ENCODE measurements at regions not wholly inside any gene's neighbourhood (a gene's known extent, or its start where the extent isn't known, plus 50 kb on each side); places are given as distances from the start of the nearest gene placed in this dataset.
"Not testable (repeated sequence)": the region's sequence is repeated elsewhere in the genome, so short reads cannot be mapped to it uniquely, and the experiment has no call there.

GRCh38 chr3:135426508-135426907 lies 539.0 kb upstream of the PPP2R3A start:
- no peak for DNase-seq (ENCODE audit: low read depth)
- TF ChIP-seq CTCF (conservative IDR thresholded peaks at IDR 0.05; ENCODE audit: low read depth, low read length): no peak
- H3K4me3 ChIP-seq (ENCODE audit: low read depth, low read length): no peak overlapping the region

- no peak for DNase-seq (ENCODE audit: low read depth)
- TF ChIP-seq CTCF (conservative IDR thresholded peaks at IDR 0.05; ENCODE audit: low read depth, low read length): no peak
- no peak overlapping the region for H3K4me3 ChIP-seq (ENCODE audit: low read depth, low read length)
Observed at GRCh38 chr3:135432402-135432801, 533.1 kb upstream of the PPP2R3A start.

GRCh38 chr3:135438889-135439597 lies 526.5 kb upstream of the PPP2R3A start:
- not testable (repeated sequence) for DNase-seq (ENCODE audit: low read depth); H3K4me3 ChIP-seq (ENCODE audit: low read depth, low read length)

GRCh38 chr3:135439632-135440031 lies 525.9 kb upstream of the PPP2R3A start:
- not testable (repeated sequence) for DNase-seq (ENCODE audit: low read depth); H3K4me3 ChIP-seq (ENCODE audit: low read depth, low read length)

- no peak overlapping the region for H3K4me3 ChIP-seq (ENCODE audit: low read depth, low read length)
- no peak for TF ChIP-seq CTCF (conservative IDR thresholded peaks at IDR 0.05; ENCODE audit: low read depth, low read length)
- no peak for DNase-seq (ENCODE audit: low read depth)
Observed at GRCh38 chr3:135440233-135440632, 525.3 kb upstream of the PPP2R3A start.

GRCh38 chr3:135440746-135441145 lies 524.8 kb upstream of the PPP2R3A start:
- H3K4me3 ChIP-seq (ENCODE audit: low read depth, low read length): no peak overlapping the region
- TF ChIP-seq CTCF (conservative IDR thresholded peaks at IDR 0.05; ENCODE audit: low read depth, low read length): no peak
- no peak for DNase-seq (ENCODE audit: low read depth)

- DNase-seq (ENCODE audit: low read depth): no peak
- no peak overlapping the region for H3K4me3 ChIP-seq (ENCODE audit: low read depth, low read length)
Observed at GRCh38 chr3:135444058-135444457, 521.5 kb upstream of the PPP2R3A start.

More at GRCh38 chr3:135444058-135444457, 521.5 kb upstream of the PPP2R3A start:
- no peak for TF ChIP-seq CTCF (conservative IDR thresholded peaks at IDR 0.05; ENCODE audit: low read depth, low read length)
